ENCODE measurements at regions not wholly inside any gene's neighbourhood (a gene's known extent, or its start where the extent isn't known, plus 50 kb on each side); places are given as distances from the start of the nearest gene placed in this dataset.

DNA sequence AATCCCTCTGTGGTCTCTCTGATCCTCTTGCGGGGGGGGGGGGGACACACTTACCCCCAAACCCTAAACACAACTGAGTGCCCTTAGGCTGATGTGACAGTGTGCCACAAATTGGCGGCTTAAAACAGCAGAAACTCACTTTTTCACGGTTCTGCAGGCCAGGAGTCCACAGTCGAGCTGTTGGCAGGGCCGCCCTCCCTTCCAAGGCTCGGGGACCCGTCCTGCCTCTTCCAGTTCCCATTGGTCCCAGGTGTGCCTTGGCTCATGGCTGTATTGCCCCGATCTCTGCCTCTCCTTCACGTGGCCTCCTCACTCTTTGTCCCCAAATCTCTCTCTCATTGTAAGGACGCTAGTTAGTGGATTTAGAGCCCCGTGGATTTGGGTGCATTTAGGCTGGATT is 199.9 kb upstream of the CIBAR2 start:
- Mint-ChIP-seq H3K4me3 (ENCODE audit: low read depth) (no peak overlapping the region), H3K27me3 (peaks cover 16% of the 10 kb centered on the region), H3K4me1 (ENCODE audit: low read depth) (peaks cover 18% of the 10 kb centered on the region), H3K36me3 (ENCODE audit: insufficient read depth) (no peaks in the 10 kb centered on the region), H3K9me3 (ENCODE audit: low read depth) (no peaks in the 10 kb centered on the region), H3K27ac (no peak overlapping the region)
- DNase-seq (ENCODE audit: low spot score, unreplicated experiment) = no peak
- TF ChIP-seq CTCF (IDR thresholded peaks at IDR 0.05; ENCODE audit: unreplicated experiment) = no peak

DNA sequence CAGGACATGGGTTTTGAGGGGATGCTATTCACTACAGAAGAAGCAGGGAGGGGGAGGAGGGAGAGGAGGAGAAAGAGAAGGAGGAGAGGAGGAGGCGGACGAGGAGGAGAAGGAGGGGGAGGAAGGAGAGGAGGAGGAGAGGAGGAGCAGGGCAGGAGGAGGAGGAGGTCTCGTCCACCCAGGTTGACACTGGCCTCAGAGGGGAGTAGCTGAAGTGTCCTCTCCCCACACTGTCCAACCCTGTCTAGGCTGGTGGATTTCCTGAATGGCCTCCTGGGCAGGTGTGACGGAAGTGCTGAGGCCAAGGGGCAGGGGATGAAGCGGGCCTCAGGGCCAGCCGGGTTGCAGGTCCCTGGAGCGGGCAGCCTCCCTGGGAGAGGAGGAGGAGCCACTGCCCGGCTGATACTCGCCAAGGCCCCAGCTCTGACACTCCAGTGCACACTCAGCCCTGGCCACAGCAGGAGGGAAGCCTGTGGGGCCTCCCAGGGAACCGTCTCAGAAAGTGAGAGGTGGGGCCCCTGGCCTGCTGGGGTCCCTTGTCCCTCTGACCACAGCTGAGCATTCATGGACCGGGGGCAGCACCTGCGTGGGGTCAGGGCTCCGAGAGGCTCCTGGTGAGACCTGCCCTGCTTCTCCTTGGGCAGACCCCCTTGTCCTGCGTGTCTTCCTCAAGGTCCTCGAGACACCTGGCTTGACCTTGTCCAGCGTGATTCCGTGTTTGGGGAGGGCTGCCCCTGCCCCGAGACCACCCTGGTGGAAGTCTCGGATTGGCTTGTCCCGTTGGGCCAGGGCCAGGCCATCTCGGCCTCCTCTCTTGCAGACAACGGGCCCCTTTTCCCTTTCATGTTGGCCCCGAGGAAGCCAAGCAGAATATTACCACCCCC is 200.6 kb upstream of the CIBAR2 start:
- Mint-ChIP-seq H3K4me1 (ENCODE audit: low read depth) (peaks cover 12% of the 10 kb centered on the region), H3K4me3 (ENCODE audit: low read depth) (no peak overlapping the region), H3K27ac (no peak overlapping the region), H3K9me3 (ENCODE audit: low read depth) (no peaks in the 10 kb centered on the region), H3K27me3 (peaks cover 16% of the 10 kb centered on the region), H3K36me3 (ENCODE audit: insufficient read depth) (no peaks in the 10 kb centered on the region)
- no peak for DNase-seq (ENCODE audit: low spot score, unreplicated experiment)
- TF ChIP-seq CTCF (IDR thresholded peaks at IDR 0.05; ENCODE audit: unreplicated experiment) = no peak

GRCh38 chr16:85313526-85314301 is 201.4 kb upstream of the CIBAR2 start:
- H3K4me3 Mint-ChIP-seq (ENCODE audit: low read depth) = no peak overlapping the region
- H3K4me1 Mint-ChIP-seq (ENCODE audit: low read depth) = peaks cover 7% of the 10 kb centered on the region
- H3K27me3 Mint-ChIP-seq = peaks cover 16% of the 10 kb centered on the region
- H3K27ac Mint-ChIP-seq = no peak overlapping the region
- H3K36me3 Mint-ChIP-seq (ENCODE audit: insufficient read depth) = no peaks in the 10 kb centered on the region
- TF ChIP-seq CTCF (IDR thresholded peaks at IDR 0.05; ENCODE audit: unreplicated experiment) = no peak
- H3K9me3 Mint-ChIP-seq (ENCODE audit: low read depth) = no peaks in the 10 kb centered on the region
- DNase-seq (ENCODE audit: low spot score, unreplicated experiment) = no peak

GRCh38 chr16:85314512-85314971 is 202.3 kb upstream of the CIBAR2 start:
- Mint-ChIP-seq H3K4me3 (ENCODE audit: low read depth) (no peak overlapping the region), H3K27me3 (peaks cover 16% of the 10 kb centered on the region), H3K27ac (no peak overlapping the region), H3K36me3 (ENCODE audit: insufficient read depth) (no peaks in the 10 kb centered on the region), H3K4me1 (ENCODE audit: low read depth) (peaks cover 7% of the 10 kb centered on the region), H3K9me3 (ENCODE audit: low read depth) (no peaks in the 10 kb centered on the region)
- no peak for DNase-seq (ENCODE audit: low spot score, unreplicated experiment)
- TF ChIP-seq CTCF (IDR thresholded peaks at IDR 0.05; ENCODE audit: unreplicated experiment) = no peak

GRCh38 chr16:85315866-85316265 is 203.6 kb upstream of the CIBAR2 start:
- Mint-ChIP-seq H3K9me3 (ENCODE audit: low read depth) (no peaks in the 10 kb centered on the region), H3K4me3 (ENCODE audit: low read depth) (no peak overlapping the region), H3K27ac (no peak overlapping the region), H3K36me3 (ENCODE audit: insufficient read depth) (no peaks in the 10 kb centered on the region), H3K27me3 (peaks cover 20% of the 10 kb centered on the region), H3K4me1 (ENCODE audit: low read depth) (peaks cover 7% of the 10 kb centered on the region)
- no peak for TF ChIP-seq CTCF (IDR thresholded peaks at IDR 0.05; ENCODE audit: unreplicated experiment)
- DNase-seq (ENCODE audit: low spot score, unreplicated experiment) = no peak
